AG09309 (cell line): ENCODE measurements at regions not wholly inside any gene's neighbourhood (a gene's known extent, or its start where the extent isn't known, plus 50 kb on each side); places are given as distances from the start of the nearest gene placed in this dataset.
"Not testable (repeated sequence)": the region's sequence is repeated elsewhere in the genome, so short reads cannot be mapped to it uniquely, and the experiment has no call there.

Experiments used
- DNase-seq: peaks from one replicate; pipeline ENCODE4 v3.0.0-alpha.2; 2010; ENCODE audit warnings: low read depth
- H3K4me3 ChIP-seq: 2 replicates; pipeline ENCODE4 v1.5.1; 2011; ENCODE audit warnings: mild to moderate bottlenecking, low read depth, low read length, moderate library complexity; ENCODE audit not compliant: control insufficient read depth
- CTCF ChIP-seq: IDR thresholded peaks from 2 replicates; pipeline ENCODE4 v1.5.1; 2011; ENCODE audit warnings: mild to moderate bottlenecking, low read depth, low read length, inconsistent platforms; ENCODE audit not compliant: insufficient read depth, control insufficient read depth; ENCODE audit errors: missing control alignments

GRCh38 chr11:35046681-35047080 is 92.3 kb upstream of the CD44 start:
- no peak for TF ChIP-seq CTCF
- no peak overlapping the region for H3K4me3 ChIP-seq
- DNase-seq = no peak

- no peak overlapping the region for H3K4me3 ChIP-seq
- DNase-seq = no peak
- TF ChIP-seq CTCF = no peak
These were observed 91.8 kb upstream of the CD44 start for GRCh38 chr11:35047179-35047578.

GRCh38 chr11:35047769-35048168 is 91.2 kb upstream of the CD44 start:
- no peak overlapping the region for H3K4me3 ChIP-seq
- no peak for DNase-seq
- no peak for TF ChIP-seq CTCF

GRCh38 chr11:35048346-35048745 is 90.6 kb upstream of the CD44 start:
- not testable (repeated sequence) for H3K4me3 ChIP-seq, DNase-seq

- DNase-seq = no peak
- H3K4me3 ChIP-seq = no peak overlapping the region
- no peak for TF ChIP-seq CTCF
These were observed 89.0 kb upstream of the CD44 start for GRCh38 chr11:35049859-35050531.

- TF ChIP-seq CTCF = no peak
- no peak for DNase-seq
- H3K4me3 ChIP-seq = no peak overlapping the region
These were observed 88.4 kb upstream of the CD44 start for GRCh38 chr11:35050541-35050995.

GRCh38 chr11:35056391-35057093 is 82.4 kb upstream of the CD44 start:
- no peak for DNase-seq
- H3K4me3 ChIP-seq = no peak overlapping the region
- TF ChIP-seq CTCF = no peak
